GM23338 (cell line): ENCODE measurements at regions not wholly inside any gene's neighbourhood (a gene's known extent, or its start where the extent isn't known, plus 50 kb on each side); places are given as distances from the start of the nearest gene placed in this dataset.

ENCODE experiments used
- ATAC-seq: fragments of 200-7000 bp; cut with Tn5 transposase; 3 replicates; pipeline ENCODE4 v1.9.1; 2020
- DNase-seq: peaks from one replicate; pipeline ENCODE4 v3.0.0-alpha.2; 2015; ENCODE audit warnings: low spot score
- H2AFZ ChIP-seq: fragments of 200-600 bp; sonication (generic); 2 replicates; pipeline ENCODE4 v1.8.0; 2016; ENCODE audit warnings: antibody characterized with exemption, mild to moderate bottlenecking, moderate library complexity
- H3F3A ChIP-seq: fragments of 200-600 bp; sonication (generic); replicated peaks from 2 replicates; pipeline ENCODE4 v1.8.0; 2017; ENCODE audit warnings: antibody characterized with exemption, mixed run types, low read depth
- H3K27ac ChIP-seq: fragments of 200-600 bp; sonication (generic); 2 replicates; pipeline ENCODE4 v1.6.1; 2016; ENCODE audit warnings: low read depth
- H3K27me3 ChIP-seq: fragments of 200-600 bp; sonication (generic); 2 replicates; pipeline ENCODE4 v1.8.0; 2016; ENCODE audit warnings: mild to moderate bottlenecking, mixed run types, moderate library complexity; ENCODE audit not compliant: insufficient read depth
- H3K36me3 ChIP-seq: fragments of 200-600 bp; sonication (generic); 2 replicates; pipeline ENCODE4 v1.8.0; 2016; ENCODE audit warnings: mild to moderate bottlenecking; ENCODE audit not compliant: insufficient read depth
- H3K4me1 ChIP-seq: fragments of 200-600 bp; sonication (generic); 2 replicates; pipeline ENCODE4 v1.8.0; 2016; ENCODE audit warnings: mild to moderate bottlenecking, moderate library complexity; ENCODE audit not compliant: insufficient read depth
- H3K4me2 ChIP-seq: fragments of 200-600 bp; sonication (generic); 2 replicates; pipeline ENCODE4 v1.7.1; 2017; ENCODE audit warnings: mixed run types
- H3K4me3 ChIP-seq: fragments of 200-600 bp; sonication (generic); 2 replicates; pipeline ENCODE4 v1.6.1; 2016; ENCODE audit warnings: mixed run types
- H3K79me2 ChIP-seq: fragments of 200-600 bp; sonication (generic); replicated peaks from 2 replicates; pipeline ENCODE4 v1.8.0; 2017; ENCODE audit warnings: mild to moderate bottlenecking; ENCODE audit not compliant: insufficient read depth
- H3K9me2 ChIP-seq: fragments of 200-600 bp; sonication (generic); 2 replicates; pipeline ENCODE4 v1.8.0; 2017; ENCODE audit not compliant: insufficient read depth
- H4K20me1 ChIP-seq: fragments of 200-600 bp; sonication (generic); replicated peaks from 2 replicates; pipeline ENCODE4 v1.8.0; 2017; ENCODE audit warnings: mild to moderate bottlenecking; ENCODE audit not compliant: insufficient read depth
- H3K27ac Mint-ChIP-seq: 2 replicates; pipeline ENCODE4 v1.8.0; 2020; ENCODE audit warnings: inconsistent platforms, mild to moderate bottlenecking, moderate library complexity, mixed read lengths
- H3K27me3 Mint-ChIP-seq: 3 replicates; pipeline ENCODE4 v1.8.0; 2022; ENCODE audit warnings: low read depth, mild to moderate bottlenecking, moderate library complexity, mixed read lengths, inconsistent platforms; ENCODE audit not compliant: insufficient read depth, poor library complexity
- H3K36me3 Mint-ChIP-seq: 3 replicates; pipeline ENCODE4 v1.8.0; 2021; ENCODE audit warnings: low read depth, mild to moderate bottlenecking, inconsistent platforms, moderate library complexity, mixed read lengths
- H3K4me1 Mint-ChIP-seq: 3 replicates; pipeline ENCODE4 v1.8.0; 2020; ENCODE audit warnings: mild to moderate bottlenecking, inconsistent platforms, mixed read lengths
- H3K4me3 Mint-ChIP-seq: 3 replicates; pipeline ENCODE4 v1.8.0; 2021; ENCODE audit warnings: moderate library complexity, mild to moderate bottlenecking, inconsistent platforms, mixed read lengths
- H3K9me3 Mint-ChIP-seq: 3 replicates; pipeline ENCODE4 v1.8.0; 2020; ENCODE audit warnings: moderate library complexity, mild to moderate bottlenecking, inconsistent platforms, mixed read lengths
- CREB1 ChIP-seq: fragments of 250-450 bp; sonication (Bioruptor Pico); IDR thresholded peaks from 2 replicates; pipeline ENCODE4 v1.5.0; 2020; ENCODE audit warnings: low read depth, mild to moderate bottlenecking, moderate library complexity
- CTCF ChIP-seq, 2 experiments: fragments of 200-600 bp in 1 of 2; sonication (generic) in 1 of 2; conservative IDR thresholded peaks; 2 replicates each; pipeline versions ENCODE4 v1.5.1 to v1.6.1; 2016 to 2017; ENCODE audit warnings: antibody characterized with exemption in 2 of 2, low read depth in 2 of 2, mild to moderate bottlenecking in 2 of 2, moderate library complexity in 1 of 2
- ETS1 ChIP-seq: IDR thresholded peaks from 2 replicates; pipeline ENCODE4 v1.6.1; 2016; ENCODE audit warnings: antibody characterized with exemption
- EZH2 ChIP-seq: fragments of 200-600 bp; sonication (generic); IDR thresholded peaks from one replicate; pipeline ENCODE4 v1.8.0; 2017; ENCODE audit warnings: antibody characterized with exemption, mild to moderate bottlenecking, low read depth; ENCODE audit not compliant: unreplicated experiment
- EZH2phosphoT487 ChIP-seq: fragments of 200-600 bp; sonication (generic); IDR thresholded peaks from one replicate; pipeline ENCODE4 v1.8.1; 2018; ENCODE audit warnings: antibody characterized with exemption; ENCODE audit not compliant: unreplicated experiment
- JUNB ChIP-seq: IDR thresholded peaks from one replicate; pipeline ENCODE4 v1.6.1; 2016; ENCODE audit warnings: antibody characterized with exemption; ENCODE audit not compliant: unreplicated experiment
- NANOG ChIP-seq: IDR thresholded peaks from 2 replicates; pipeline ENCODE4 v1.6.1; 2016; ENCODE audit warnings: antibody characterized with exemption, borderline replicate concordance
- POLR2AphosphoS5 ChIP-seq: IDR thresholded peaks from 2 replicates; pipeline ENCODE4 v1.6.1; 2016; ENCODE audit warnings: antibody characterized with exemption, low read depth
- REST ChIP-seq: IDR thresholded peaks from one replicate; pipeline ENCODE4 v1.6.1; 2018; ENCODE audit warnings: antibody characterized with exemption; ENCODE audit not compliant: unreplicated experiment
- STAT1 ChIP-seq: IDR thresholded peaks from one replicate; pipeline ENCODE4 v1.6.1; 2016; ENCODE audit warnings: antibody characterized with exemption; ENCODE audit not compliant: unreplicated experiment
- ZNF114 ChIP-seq: fragments of 250-450 bp; sonication (Bioruptor Pico); IDR thresholded peaks from 2 replicates; pipeline ENCODE4 v1.5.0; 2020; ENCODE audit warnings: mild to moderate bottlenecking, moderate library complexity
- ZNF331 ChIP-seq: fragments of 250-450 bp; sonication (Bioruptor Pico); IDR thresholded peaks from 2 replicates; pipeline ENCODE4 v1.5.0; 2020; ENCODE audit warnings: low read depth, mild to moderate bottlenecking, moderate library complexity
- ZNF462 ChIP-seq: fragments of 250-450 bp; sonication (Bioruptor Pico); IDR thresholded peaks from 2 replicates; pipeline ENCODE4 v1.5.0; 2020; ENCODE audit warnings: mild to moderate bottlenecking, moderate library complexity

- Histone ChIP-seq H4K20me1 (no peaks in the 10 kb centered on the region), H3F3A (no peaks in the 10 kb centered on the region), H3K4me2 (no peak overlapping the region), H3K27me3 (no peaks in the 10 kb centered on the region), H3K79me2 (no peaks in the 10 kb centered on the region), H3K27ac (no peak overlapping the region), H3K9me2 (no peaks in the 10 kb centered on the region; the same call in 1 of the 2 replicates), H3K36me3 (no peaks in the 10 kb centered on the region), H3K4me1 (peaks cover 6% of the 10 kb centered on the region; the same call in 1 of the 2 replicates), H2AFZ (no peak overlapping the region), H3K4me3 (no peak overlapping the region)
- Mint-ChIP-seq H3K9me3 (no peaks in the 10 kb centered on the region), H3K27ac (no peak overlapping the region), H3K27me3 (peaks cover 3% of the 10 kb centered on the region), H3K4me3 (no peak overlapping the region), H3K4me1 (peaks cover 5% of the 10 kb centered on the region; the same call in 2 of the 3 replicates), H3K36me3 (no peaks in the 10 kb centered on the region)
- no peak for DNase-seq
- no peak for TF ChIP-seq STAT1
- TF ChIP-seq EZH2phosphoT487: no peak
- no peak for TF ChIP-seq JUNB
- no peak for TF ChIP-seq ZNF114 (CRISPR knock-in tag)
- TF ChIP-seq CTCF (conservative IDR thresholded peaks at IDR 0.05; ENCODE audit: low read depth in 2 of 2): no peak
- no peak for TF ChIP-seq CREB1 (CRISPR knock-in tag)
- TF ChIP-seq POLR2AphosphoS5: no peak
- TF ChIP-seq ETS1: no peak
- no peak for TF ChIP-seq REST
- TF ChIP-seq ZNF462 (CRISPR knock-in tag): no peak
- TF ChIP-seq ZNF331 (CRISPR knock-in tag): no peak
- TF ChIP-seq NANOG: no peak
- TF ChIP-seq EZH2: no peak
- no peak for ATAC-seq
Measured at GRCh38 chr12:83514372-83514771, 827.7 kb downstream of the TMTC2 start.
